Loucy (cell line): ENCODE measurements at regions not wholly inside any gene's neighbourhood (a gene's known extent, or its start where the extent isn't known, plus 50 kb on each side); places are given as distances from the start of the nearest gene placed in this dataset.
"Not testable (repeated sequence)": the region's sequence is repeated elsewhere in the genome, so short reads cannot be mapped to it uniquely, and the experiment has no call there.

Experiments
- EZH2phosphoT487 ChIP-seq: fragments of 200-600 bp; IDR thresholded peaks from 2 replicates; pipeline ENCODE4 v1.6.1; 2018; ENCODE audit warnings: antibody characterized with exemption, mild to moderate bottlenecking, moderate library complexity, borderline replicate concordance
- TF ChIP-seq, protein P1 (sequence below): fragments of 200-600 bp; sonication (generic); conservative IDR thresholded peaks from 2 replicates; pipeline ENCODE4 v1.5.1; 2014; ENCODE audit warnings: mild to moderate bottlenecking, antibody characterized with exemption, low read length

DNA sequence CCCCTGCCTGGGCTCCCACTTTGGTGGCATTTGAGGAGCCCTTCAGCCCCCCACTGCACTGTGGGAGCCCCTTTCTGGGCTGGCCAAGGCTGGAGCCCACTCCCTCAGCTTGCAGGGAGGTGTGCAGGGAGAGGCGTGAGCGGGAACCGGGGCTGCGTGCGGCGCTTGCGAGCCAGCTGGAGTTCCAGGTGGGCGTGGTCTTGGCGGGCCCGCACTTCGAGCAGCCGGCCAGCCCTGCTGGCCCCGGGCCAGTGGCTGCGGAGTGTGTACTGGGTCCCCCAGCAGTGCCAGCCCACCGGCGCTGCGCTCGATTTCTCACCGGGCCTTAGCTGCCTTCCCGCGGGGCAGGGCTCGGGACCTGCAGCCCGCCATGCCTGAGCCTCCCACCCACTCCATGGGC lies 94.5 kb upstream of the METAP2 start:
- TF ChIP-seq, protein P1, sequence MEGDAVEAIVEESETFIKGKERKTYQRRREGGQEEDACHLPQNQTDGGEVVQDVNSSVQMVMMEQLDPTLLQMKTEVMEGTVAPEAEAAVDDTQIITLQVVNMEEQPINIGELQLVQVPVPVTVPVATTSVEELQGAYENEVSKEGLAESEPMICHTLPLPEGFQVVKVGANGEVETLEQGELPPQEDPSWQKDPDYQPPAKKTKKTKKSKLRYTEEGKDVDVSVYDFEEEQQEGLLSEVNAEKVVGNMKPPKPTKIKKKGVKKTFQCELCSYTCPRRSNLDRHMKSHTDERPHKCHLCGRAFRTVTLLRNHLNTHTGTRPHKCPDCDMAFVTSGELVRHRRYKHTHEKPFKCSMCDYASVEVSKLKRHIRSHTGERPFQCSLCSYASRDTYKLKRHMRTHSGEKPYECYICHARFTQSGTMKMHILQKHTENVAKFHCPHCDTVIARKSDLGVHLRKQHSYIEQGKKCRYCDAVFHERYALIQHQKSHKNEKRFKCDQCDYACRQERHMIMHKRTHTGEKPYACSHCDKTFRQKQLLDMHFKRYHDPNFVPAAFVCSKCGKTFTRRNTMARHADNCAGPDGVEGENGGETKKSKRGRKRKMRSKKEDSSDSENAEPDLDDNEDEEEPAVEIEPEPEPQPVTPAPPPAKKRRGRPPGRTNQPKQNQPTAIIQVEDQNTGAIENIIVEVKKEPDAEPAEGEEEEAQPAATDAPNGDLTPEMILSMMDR, result not testable (repeated sequence)
- not testable (repeated sequence) for TF ChIP-seq EZH2phosphoT487
